Panc1 (cell line): ENCODE measurements at regions not wholly inside any gene's neighbourhood (a gene's known extent, or its start where the extent isn't known, plus 50 kb on each side); places are given as distances from the start of the nearest gene placed in this dataset.

Source experiments
- CTCF ChIP-seq: fragments of 450-650 bp; IDR thresholded peaks from 2 replicates; pipeline ENCODE4 v1.5.1; 2017; ENCODE audit warnings: mild to moderate bottlenecking
- POLR2AphosphoS5 ChIP-seq: IDR thresholded peaks from 2 replicates; pipeline ENCODE4 v1.6.1; 2012; ENCODE audit warnings: mild to moderate bottlenecking, low read depth, low read length, moderate library complexity
- REST ChIP-seq, 2 experiments: IDR thresholded peaks; 2 replicates each; pipeline ENCODE4 v1.6.1; 2011 to 2012; ENCODE audit warnings: low read depth in 2 of 2, control low read depth in 1 of 2, low read length in 1 of 2, mild to moderate bottlenecking in 1 of 2, moderate library complexity in 1 of 2; ENCODE audit not compliant: insufficient read depth in 1 of 2
- SIN3A ChIP-seq: IDR thresholded peaks from 2 replicates; pipeline ENCODE4 v1.6.1; 2012; ENCODE audit warnings: low read depth, mild to moderate bottlenecking, low read length, moderate library complexity, borderline replicate concordance; ENCODE audit not compliant: insufficient read depth

- no peak for TF ChIP-seq CTCF
- TF ChIP-seq REST (IDR thresholded peaks at IDR 0.05; ENCODE audit: insufficient read depth in 1 of 2, low read depth in 2 of 2, low read length in 1 of 2): no peak
- TF ChIP-seq POLR2AphosphoS5: no peak
- TF ChIP-seq SIN3A: no peak
Measured at GRCh38 chr2:75340560-75340959, 141.2 kb upstream of the TACR1 start.
